Thyroid gland (tissue), 4 donors: ENCODE measurements at regions not wholly inside any gene's neighbourhood (a gene's known extent, or its start where the extent isn't known, plus 50 kb on each side); places are given as distances from the start of the nearest gene placed in this dataset.

Experiments used
- CTCF ChIP-seq, 6 experiments: fragments of 200-600 bp in 3 of 6; fragments of 450-650 bp in 3 of 6; sonication (generic) in 3 of 6; IDR thresholded peaks; one replicate each; pipeline ENCODE4 v1.5.1; 2016 to 2019; ENCODE audit warnings: antibody characterized with exemption in 6 of 6, mild to moderate bottlenecking in 2 of 6, inconsistent platforms in 1 of 6, moderate library complexity in 1 of 6
- POLR2A ChIP-seq, 2 donors: fragments of 450-650 bp; IDR thresholded peaks; one replicate each; pipeline ENCODE4 v1.6.1; 2017; ENCODE audit warnings: antibody characterized with exemption in 2 of 2, mild to moderate bottlenecking in 2 of 2, moderate library complexity in 1 of 2

GRCh38 chr5:106154280-106154716 is 1516.4 kb downstream of the EFNA5 start:
- TF ChIP-seq CTCF (IDR thresholded peaks at IDR 0.05) (no peak), POLR2A (IDR thresholded peaks at IDR 0.05) (no peak)
